ENCODE measurements at regions not wholly inside any gene's neighbourhood (a gene's known extent, or its start where the extent isn't known, plus 50 kb on each side); places are given as distances from the start of the nearest gene placed in this dataset.

DNA sequence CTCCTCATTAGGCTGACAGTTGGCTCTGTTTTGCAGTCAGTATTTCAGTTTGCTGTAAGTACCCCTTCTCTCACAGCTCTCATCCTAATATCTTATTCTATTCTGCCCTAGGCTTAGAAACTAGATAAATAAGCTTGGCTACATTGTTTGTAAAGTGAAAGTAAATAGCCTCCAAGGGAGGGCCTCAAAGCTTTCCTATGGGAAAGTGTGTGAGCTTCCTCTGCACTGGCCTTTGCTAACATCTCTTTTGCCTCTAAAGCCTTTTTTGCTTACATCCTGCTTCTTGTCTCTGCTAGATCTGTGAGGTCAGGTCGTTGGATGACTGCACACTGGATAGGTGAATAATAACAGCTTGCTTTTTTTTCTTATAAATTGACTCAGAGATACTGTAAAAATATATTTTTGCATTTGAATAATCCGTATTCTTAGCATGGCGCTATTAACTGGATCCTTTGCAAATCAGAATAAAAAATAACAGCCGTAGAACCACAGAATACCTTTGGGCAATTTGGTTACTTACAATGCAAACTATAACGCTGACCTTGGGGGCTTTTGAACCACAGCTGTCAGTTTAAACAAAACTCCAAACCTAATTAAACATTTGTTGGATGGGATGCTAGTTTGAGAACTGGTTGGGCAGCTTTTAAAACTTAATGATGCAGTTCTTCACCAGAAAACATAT is 55.1 kb downstream of the TTC6 start:
- H3K4me3 ChIP-seq (ENCODE audit: low read depth, low read length): no peak overlapping the region
- DNase-seq (ENCODE audit: low read depth): no peak
- TF ChIP-seq, protein P1, sequence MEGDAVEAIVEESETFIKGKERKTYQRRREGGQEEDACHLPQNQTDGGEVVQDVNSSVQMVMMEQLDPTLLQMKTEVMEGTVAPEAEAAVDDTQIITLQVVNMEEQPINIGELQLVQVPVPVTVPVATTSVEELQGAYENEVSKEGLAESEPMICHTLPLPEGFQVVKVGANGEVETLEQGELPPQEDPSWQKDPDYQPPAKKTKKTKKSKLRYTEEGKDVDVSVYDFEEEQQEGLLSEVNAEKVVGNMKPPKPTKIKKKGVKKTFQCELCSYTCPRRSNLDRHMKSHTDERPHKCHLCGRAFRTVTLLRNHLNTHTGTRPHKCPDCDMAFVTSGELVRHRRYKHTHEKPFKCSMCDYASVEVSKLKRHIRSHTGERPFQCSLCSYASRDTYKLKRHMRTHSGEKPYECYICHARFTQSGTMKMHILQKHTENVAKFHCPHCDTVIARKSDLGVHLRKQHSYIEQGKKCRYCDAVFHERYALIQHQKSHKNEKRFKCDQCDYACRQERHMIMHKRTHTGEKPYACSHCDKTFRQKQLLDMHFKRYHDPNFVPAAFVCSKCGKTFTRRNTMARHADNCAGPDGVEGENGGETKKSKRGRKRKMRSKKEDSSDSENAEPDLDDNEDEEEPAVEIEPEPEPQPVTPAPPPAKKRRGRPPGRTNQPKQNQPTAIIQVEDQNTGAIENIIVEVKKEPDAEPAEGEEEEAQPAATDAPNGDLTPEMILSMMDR (IDR thresholded peaks at IDR 0.05; ENCODE audit: control insufficient read depth, extremely low read depth, insufficient read depth): no peak

DNA sequence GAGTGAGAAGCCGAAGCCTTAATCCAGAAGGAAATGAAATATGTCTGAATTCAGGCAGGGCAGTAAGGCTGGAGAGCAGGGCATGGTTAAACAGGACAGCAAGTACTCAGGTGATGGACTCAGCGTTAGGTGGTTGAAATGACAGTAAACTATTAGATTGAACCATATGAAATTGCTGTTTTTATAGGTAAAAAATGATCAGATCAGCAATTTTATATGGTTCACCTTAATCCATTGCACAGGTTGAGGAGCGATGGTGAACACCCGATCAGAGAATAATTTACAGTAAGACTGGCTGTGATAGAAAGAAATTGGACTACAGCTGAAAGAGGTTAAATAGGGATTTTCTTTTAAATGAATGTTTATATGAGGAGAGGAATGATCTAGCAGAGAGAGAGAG is 56.6 kb downstream of the TTC6 start:
- H3K4me3 ChIP-seq (ENCODE audit: low read depth, low read length): no peak overlapping the region
- TF ChIP-seq, protein P1 (IDR thresholded peaks at IDR 0.05; ENCODE audit: control insufficient read depth, extremely low read depth, insufficient read depth): no peak

GRCh38 chr14:37655418-37655817 is 60.0 kb downstream of the TTC6 start:
- TF ChIP-seq, protein P1 (IDR thresholded peaks at IDR 0.05; ENCODE audit: control insufficient read depth, extremely low read depth, insufficient read depth): no peak
- no peak for DNase-seq (ENCODE audit: low read depth)
- H3K4me3 ChIP-seq (ENCODE audit: low read depth, low read length): no peak overlapping the region

More for the DNA sequence above, 56.6 kb downstream of the TTC6 start:
- no peak for DNase-seq (ENCODE audit: low read depth)

DNA sequence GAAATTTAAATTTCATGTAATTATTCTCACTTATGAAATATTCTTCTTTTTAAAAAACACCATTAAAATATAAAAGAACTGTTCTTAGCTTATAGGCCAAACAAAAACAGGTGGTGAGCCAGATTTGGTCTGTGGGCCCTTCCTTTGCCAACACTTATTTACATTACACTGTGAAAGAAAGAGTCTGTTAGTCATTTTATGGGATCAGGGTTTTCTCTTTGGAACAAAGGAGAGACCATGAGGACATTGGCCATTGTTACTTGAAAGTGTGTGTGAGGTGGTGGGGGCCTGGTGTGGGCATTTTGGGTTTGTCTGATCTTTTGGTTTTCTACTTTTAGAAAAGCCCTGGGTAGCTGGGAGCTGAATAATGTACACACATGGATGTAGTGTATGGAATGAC is 62.7 kb downstream of the TTC6 start:
- no peak overlapping the region for H3K4me3 ChIP-seq (ENCODE audit: low read depth, low read length)
- TF ChIP-seq, protein P1 (IDR thresholded peaks at IDR 0.05; ENCODE audit: control insufficient read depth, extremely low read depth, insufficient read depth): no peak
- no peak for DNase-seq (ENCODE audit: low read depth)

DNA sequence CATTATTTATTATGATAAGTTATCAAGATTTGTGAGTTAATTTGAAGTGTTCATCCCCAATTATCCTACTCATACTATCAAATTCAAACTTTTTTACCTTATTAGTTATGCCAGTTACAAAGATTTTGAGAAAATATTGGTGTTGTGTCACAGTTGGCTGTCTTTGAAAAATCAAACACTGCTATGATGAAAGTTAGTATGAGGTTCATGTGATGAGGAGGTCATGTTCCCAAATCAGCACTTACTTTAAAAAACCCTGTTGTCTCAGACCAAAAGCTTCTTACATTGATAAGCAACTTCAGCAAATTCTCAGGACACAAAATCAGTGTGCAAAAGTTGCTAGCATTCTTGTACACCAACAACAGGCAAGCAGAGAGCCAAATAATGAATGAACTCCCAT is 68.1 kb downstream of the TTC6 start:
- no peak for DNase-seq (ENCODE audit: low read depth)
- TF ChIP-seq, protein P1 (IDR thresholded peaks at IDR 0.05; ENCODE audit: control insufficient read depth, extremely low read depth, insufficient read depth): no peak
- no peak overlapping the region for H3K4me3 ChIP-seq (ENCODE audit: low read depth, low read length)

- H3K4me3 ChIP-seq (ENCODE audit: low read depth, low read length): no peak overlapping the region
- no peak for DNase-seq (ENCODE audit: low read depth)
These were observed 70.0 kb downstream of the TTC6 start for GRCh38 chr14:37665479-37665878.

More at GRCh38 chr14:37665479-37665878, 70.0 kb downstream of the TTC6 start:
- TF ChIP-seq, protein P1 (IDR thresholded peaks at IDR 0.05; ENCODE audit: control insufficient read depth, extremely low read depth, insufficient read depth): no peak
